Cardiac muscle cell (in vitro differentiated cells and primary cell): ENCODE measurements at regions not wholly inside any gene's neighbourhood (a gene's known extent, or its start where the extent isn't known, plus 50 kb on each side); places are given as distances from the start of the nearest gene placed in this dataset.

Experiments
- DNase-seq, 2 donors: peaks; one replicate each; pipeline versions ENCODE4 v3.0.0 to v3.0.0-alpha.2; 2010 to 2017; ENCODE audit warnings: low read depth in 1 of 2, low spot score in 1 of 2
- H3K27ac ChIP-seq: fragments of 200-600 bp; sonication (generic); 2 replicates; pipeline ENCODE4 v1.5.1; 2016
- H3K27me3 ChIP-seq: fragments of 200-600 bp; sonication (generic); 2 replicates; pipeline ENCODE4 v1.6.0; 2016; ENCODE audit warnings: control low read depth
- H3K36me3 ChIP-seq: fragments of 200-600 bp; sonication (generic); 2 replicates; pipeline ENCODE4 v1.5.1; 2016; ENCODE audit warnings: control low read depth
- H3K4me1 ChIP-seq: fragments of 200-600 bp; sonication (generic); 2 replicates; pipeline ENCODE4 v1.8.1; 2017; ENCODE audit warnings: low read depth, mild to moderate bottlenecking, mixed run types
- H3K4me3 ChIP-seq: fragments of 200-600 bp; sonication (generic); 2 replicates; pipeline ENCODE4 v1.5.1; 2016; ENCODE audit warnings: mild to moderate bottlenecking
- H3K9me3 ChIP-seq: fragments of 200-600 bp; sonication (generic); 2 replicates; pipeline ENCODE4 v1.5.1; 2017; ENCODE audit warnings: low read depth, mild to moderate bottlenecking, control low read depth
- CTCF ChIP-seq: IDR thresholded peaks from 2 replicates; pipeline ENCODE4 v1.5.1; 2012; ENCODE audit warnings: low read depth, mild to moderate bottlenecking, low read length

GRCh38 chr2:133841900-133842299, 273.6 kb upstream of the NCKAP5 start:
- H3K27me3 ChIP-seq = no peaks in the 10 kb centered on the region
- DNase-seq = peak in 1 of 2 donors; percentile 97
- H3K27ac ChIP-seq = no peak overlapping the region
- no peaks in the 10 kb centered on the region for H3K36me3 ChIP-seq
- no peak for TF ChIP-seq CTCF
- no peak overlapping the region for H3K4me3 ChIP-seq
- H3K9me3 ChIP-seq = no peaks in the 10 kb centered on the region
- no peaks in the 10 kb centered on the region for H3K4me1 ChIP-seq

DNA sequence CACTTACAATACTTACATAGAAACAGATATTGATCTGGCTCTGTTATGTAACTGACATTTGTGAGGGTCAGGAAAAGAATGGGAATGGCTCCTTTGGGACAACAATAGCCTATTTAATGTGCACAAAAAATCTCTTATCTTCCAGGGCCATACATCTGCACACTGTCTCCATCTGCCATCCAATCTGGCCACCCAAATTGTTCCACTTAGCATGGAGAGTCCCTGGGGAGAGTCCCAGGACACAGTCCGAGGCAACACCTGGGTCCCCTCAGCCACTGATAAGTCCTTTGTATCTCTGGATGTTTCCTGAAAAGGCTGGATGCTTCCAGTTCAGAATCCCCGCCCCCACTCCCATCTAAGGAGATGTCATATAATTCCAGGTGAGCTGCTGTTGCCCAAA, 274.2 kb upstream of the NCKAP5 start:
- Histone ChIP-seq H3K4me3 (no peak overlapping the region), H3K9me3 (no peaks in the 10 kb centered on the region), H3K4me1 (no peaks in the 10 kb centered on the region), H3K27ac (no peak overlapping the region), H3K27me3 (no peaks in the 10 kb centered on the region), H3K36me3 (no peaks in the 10 kb centered on the region)
- no peak for TF ChIP-seq CTCF
- DNase-seq = no peak

DNA sequence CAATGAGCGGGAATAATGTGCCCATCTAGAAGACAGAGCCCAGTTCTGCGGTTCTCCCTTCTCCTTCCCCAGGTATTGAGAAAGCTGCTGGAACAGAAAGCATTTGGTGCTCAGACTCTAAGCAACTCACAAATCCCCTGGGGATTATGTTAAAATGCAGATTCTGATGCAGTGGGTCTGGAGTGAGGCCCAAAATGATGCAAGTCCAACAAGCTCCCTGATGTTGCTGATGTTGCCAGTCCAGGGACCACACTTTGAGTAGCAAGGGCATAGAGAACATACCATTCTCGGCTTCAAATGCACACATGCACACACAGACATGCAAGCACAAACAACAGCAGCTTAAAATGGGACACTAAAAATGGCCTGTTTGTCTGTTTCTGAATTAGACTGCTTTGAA, 274.8 kb upstream of the NCKAP5 start:
- DNase-seq = peak in 1 of 2 donors; percentile 40
- TF ChIP-seq CTCF = no peak
- H3K36me3 ChIP-seq = no peaks in the 10 kb centered on the region
- no peak overlapping the region for H3K27ac ChIP-seq
- no peak overlapping the region for H3K4me3 ChIP-seq
- H3K9me3 ChIP-seq = no peaks in the 10 kb centered on the region
- no peaks in the 10 kb centered on the region for H3K27me3 ChIP-seq
- H3K4me1 ChIP-seq = no peaks in the 10 kb centered on the region

GRCh38 chr2:133843551-133843950, 275.3 kb upstream of the NCKAP5 start:
- no peaks in the 10 kb centered on the region for H3K9me3 ChIP-seq
- DNase-seq = no peak
- H3K4me1 ChIP-seq = no peaks in the 10 kb centered on the region
- no peaks in the 10 kb centered on the region for H3K27me3 ChIP-seq
- no peak overlapping the region for H3K27ac ChIP-seq
- H3K4me3 ChIP-seq = no peak overlapping the region
- TF ChIP-seq CTCF = no peak
- no peaks in the 10 kb centered on the region for H3K36me3 ChIP-seq

- peak; percentile 77 to 80 for DNase-seq
- TF ChIP-seq CTCF = peak; percentile 89
- Histone ChIP-seq H3K27ac (no peak overlapping the region), H3K36me3 (no peaks in the 10 kb centered on the region), H3K9me3 (no peaks in the 10 kb centered on the region), H3K4me1 (no peaks in the 10 kb centered on the region), H3K4me3 (no peak overlapping the region), H3K27me3 (no peaks in the 10 kb centered on the region)
Observed at GRCh38 chr2:133844214-133844892, 276.1 kb upstream of the NCKAP5 start.
